Hepatocyte (in vitro differentiated cells): ENCODE measurements at regions not wholly inside any gene's neighbourhood (a gene's known extent, or its start where the extent isn't known, plus 50 kb on each side); places are given as distances from the start of the nearest gene placed in this dataset.
"Not testable (repeated sequence)": the region's sequence is repeated elsewhere in the genome, so short reads cannot be mapped to it uniquely, and the experiment has no call there.

Experiments used
- EZH2 ChIP-seq: fragments of 200-600 bp; sonication (generic); IDR thresholded peaks from 2 replicates; pipeline ENCODE4 v1.6.1; 2016; ENCODE audit warnings: antibody characterized with exemption, mild to moderate bottlenecking, borderline replicate concordance
- TF ChIP-seq, protein P1 (sequence below): fragments of 200-600 bp; sonication (generic); IDR thresholded peaks from 2 replicates; pipeline ENCODE4 v1.5.1; 2016; ENCODE audit warnings: antibody characterized with exemption, mild to moderate bottlenecking; ENCODE audit not compliant: poor library complexity

DNA sequence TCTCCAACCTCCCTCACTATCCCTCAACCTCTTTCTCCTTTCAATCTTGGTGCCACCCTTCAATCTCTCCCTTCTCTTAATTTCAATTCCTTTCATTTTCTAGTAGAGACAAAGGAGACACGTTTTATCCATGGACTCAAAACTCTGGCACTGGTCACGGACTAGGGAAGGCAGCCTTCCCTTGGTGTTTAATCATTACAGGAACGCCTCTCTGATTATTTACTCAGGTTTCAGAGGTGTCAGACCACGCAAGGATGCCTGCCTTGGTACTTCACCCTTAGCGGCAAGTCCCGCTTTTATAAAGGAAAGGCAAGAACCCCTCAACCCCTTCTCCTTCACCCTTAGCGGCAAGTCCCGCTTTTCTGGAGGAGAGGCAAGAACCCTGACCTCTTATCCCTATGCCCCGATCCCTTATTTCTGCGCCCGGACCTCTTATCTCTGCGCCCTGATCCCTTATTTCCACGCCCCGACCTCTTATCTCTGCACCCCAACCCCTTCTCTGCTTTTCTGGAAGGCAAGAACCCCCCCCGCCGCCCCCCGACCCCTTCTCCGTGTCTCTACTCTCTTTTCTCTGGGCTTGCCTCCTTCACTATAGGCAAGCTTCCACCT, 543.1 kb upstream of the HTR2C start:
- TF ChIP-seq, protein P1, sequence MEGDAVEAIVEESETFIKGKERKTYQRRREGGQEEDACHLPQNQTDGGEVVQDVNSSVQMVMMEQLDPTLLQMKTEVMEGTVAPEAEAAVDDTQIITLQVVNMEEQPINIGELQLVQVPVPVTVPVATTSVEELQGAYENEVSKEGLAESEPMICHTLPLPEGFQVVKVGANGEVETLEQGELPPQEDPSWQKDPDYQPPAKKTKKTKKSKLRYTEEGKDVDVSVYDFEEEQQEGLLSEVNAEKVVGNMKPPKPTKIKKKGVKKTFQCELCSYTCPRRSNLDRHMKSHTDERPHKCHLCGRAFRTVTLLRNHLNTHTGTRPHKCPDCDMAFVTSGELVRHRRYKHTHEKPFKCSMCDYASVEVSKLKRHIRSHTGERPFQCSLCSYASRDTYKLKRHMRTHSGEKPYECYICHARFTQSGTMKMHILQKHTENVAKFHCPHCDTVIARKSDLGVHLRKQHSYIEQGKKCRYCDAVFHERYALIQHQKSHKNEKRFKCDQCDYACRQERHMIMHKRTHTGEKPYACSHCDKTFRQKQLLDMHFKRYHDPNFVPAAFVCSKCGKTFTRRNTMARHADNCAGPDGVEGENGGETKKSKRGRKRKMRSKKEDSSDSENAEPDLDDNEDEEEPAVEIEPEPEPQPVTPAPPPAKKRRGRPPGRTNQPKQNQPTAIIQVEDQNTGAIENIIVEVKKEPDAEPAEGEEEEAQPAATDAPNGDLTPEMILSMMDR: not testable (repeated sequence)
- TF ChIP-seq EZH2: not testable (repeated sequence)
